Activated CD4-positive, CD25-positive, alpha-beta regulatory T cell treated with anti-CD3 and anti-CD28 coated beads, Interleukin-2, amount 50 U/mL, for 24 hours (primary cell): ENCODE measurements at regions not wholly inside any gene's neighbourhood (a gene's known extent, or its start where the extent isn't known, plus 50 kb on each side); places are given as distances from the start of the nearest gene placed in this dataset.
"Not testable (repeated sequence)": the region's sequence is repeated elsewhere in the genome, so short reads cannot be mapped to it uniquely, and the experiment has no call there.

Experiments used
- ATAC-seq, 2 donors: fragments of 150-1000 bp; cut with Tn5 transposase; one replicate each; pipeline ENCODE4 v1.10.0; 2021; ENCODE audit warnings: mild to moderate bottlenecking in 1 of 2, moderate library complexity in 1 of 2

DNA sequence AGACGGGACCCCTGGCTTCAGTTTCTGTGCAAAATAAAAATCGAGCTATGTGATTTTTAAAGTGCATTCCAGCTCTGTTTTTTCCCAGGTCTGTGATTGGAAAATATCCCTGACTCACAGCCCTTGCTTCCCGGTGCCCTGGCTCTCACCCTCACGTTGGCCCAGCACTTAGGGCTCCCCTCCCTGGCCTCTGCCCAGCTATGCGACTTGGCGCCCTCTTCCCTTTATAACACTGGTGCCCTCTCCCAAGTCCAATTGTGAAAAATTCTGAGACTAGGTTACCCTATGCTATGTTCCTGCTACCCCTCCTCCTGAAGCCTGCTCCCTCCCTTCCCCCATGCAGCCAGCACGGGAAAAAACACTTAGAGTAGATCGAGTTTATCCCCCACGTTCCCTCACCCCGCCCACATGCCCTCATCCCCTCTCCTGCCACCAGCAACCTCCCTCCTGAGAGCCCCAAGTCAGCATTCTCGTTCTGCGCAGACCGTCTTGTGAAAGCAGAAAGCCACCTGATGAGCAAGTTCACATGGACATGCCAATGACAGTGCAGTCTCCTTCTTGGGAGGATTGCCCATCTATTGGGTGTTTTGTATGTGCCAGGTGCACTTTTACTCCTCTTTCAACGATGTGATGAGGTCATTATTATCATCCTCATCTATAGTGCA, 228.8 kb downstream of the VAPA start:
- ATAC-seq, result no peak

DNA sequence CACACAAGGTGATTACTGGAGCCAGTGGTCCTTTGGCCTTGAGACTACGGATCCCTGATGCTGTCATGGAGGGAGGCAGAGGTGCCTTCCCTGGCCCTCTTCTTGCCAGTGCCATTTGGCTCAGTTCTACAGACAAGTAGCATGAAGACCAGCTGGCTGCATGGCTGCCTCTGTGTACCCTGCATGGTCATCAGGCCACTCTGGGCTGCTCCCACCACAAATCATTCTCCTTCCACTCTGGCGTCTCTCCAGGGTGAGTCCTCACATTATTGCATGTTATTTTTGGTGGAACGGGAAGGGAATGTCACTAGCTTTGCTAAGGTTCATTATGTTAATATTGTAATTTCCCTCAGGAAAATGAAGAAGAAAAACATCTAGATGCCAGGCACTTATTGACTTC, 229.8 kb downstream of the VAPA start:
- no peak for ATAC-seq

DNA sequence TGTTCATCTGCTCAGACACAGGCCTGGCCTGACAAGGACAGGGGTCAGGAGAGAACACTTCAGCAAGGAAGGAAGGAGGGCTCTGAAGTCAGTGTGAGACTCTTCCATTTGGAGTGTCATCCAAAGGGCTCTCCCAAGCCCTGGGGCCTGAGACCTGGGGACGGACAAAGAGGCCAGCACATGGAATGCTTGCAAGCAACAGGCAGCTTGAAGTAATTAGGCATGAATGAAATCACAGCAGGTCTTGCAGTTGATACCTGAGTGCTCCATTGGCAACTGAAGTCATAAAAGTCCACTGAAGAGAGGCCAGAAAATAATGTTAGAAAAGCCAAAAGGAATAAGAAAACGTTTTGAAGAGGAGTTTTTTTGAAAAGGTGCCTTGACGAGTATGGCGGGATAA, 231.7 kb downstream of the VAPA start:
- ATAC-seq, result no peak

DNA sequence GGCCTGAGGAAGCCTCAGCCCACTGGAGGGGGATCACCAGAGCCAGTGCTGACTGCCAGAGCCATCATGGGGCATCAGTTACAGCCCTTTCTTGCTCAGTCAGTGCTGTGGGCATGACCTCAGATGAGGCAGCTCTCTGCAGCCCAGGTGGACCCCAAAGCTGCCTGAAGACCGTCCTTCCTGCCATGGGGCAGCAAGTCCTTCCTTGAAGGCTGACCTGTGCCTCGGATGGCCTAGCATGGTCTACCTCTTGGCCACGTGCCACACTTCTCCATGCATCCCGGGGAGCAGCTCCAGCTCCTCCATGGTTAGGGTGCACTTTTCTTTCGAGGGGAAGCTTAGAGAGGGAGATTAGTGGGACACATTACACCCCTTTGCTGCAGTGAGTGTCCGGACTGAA, 233.4 kb downstream of the VAPA start:
- ATAC-seq, result no peak

DNA sequence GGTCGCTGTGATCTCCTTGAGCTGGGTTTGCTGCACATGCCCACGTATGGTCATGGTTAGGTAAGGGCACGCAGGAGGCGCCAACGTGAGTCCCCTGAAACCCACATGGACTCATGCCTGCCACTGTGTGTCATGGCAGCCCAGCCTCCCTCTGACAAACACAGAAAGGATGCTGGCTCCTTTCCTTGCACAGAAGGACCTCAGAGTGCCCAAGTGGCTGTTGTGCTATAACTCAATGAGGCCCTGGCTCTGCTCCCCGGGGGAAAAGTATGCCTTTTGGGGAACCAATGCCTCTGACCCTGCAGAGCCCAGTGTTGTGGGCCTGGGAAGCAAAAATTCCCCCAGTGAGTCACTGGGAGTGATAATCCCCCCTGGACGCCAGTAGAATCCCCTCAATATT, 233.9 kb downstream of the VAPA start:
- ATAC-seq, result no peak

DNA sequence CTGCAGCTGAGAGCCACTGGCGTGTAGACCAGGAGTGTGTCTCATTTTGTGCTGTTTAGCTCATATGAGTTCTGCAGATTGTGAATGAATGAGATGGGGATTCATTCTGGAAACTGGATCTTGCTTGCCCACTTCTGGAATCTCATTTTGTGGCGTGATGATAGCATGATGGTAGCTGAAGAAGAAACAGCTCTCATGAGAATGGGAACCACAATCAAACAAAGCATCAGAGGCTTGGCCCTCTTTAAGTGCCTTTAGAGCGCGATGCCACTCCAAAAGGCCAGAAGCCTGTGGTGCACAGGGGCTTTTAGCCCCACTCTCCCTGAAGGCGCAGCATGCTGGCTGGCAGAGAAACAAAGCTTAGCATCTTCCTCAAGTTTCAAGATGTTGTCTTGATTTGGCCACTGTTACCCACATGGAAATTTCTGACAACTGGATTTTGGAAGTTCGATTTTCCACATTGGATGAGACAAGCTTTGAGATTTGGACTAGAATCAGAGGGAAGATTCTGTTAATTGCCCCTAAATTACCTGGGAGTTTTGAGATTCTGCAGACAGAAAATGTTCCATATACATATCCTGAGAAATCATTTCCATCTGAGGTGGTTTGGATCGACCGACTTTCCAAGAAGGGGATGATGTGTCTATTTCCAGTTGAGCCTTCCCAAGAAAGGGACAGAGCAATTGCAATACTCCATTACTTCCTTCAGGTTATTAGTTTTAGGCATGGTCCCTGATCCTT, 234.5 kb downstream of the VAPA start:
- no peak for ATAC-seq

DNA sequence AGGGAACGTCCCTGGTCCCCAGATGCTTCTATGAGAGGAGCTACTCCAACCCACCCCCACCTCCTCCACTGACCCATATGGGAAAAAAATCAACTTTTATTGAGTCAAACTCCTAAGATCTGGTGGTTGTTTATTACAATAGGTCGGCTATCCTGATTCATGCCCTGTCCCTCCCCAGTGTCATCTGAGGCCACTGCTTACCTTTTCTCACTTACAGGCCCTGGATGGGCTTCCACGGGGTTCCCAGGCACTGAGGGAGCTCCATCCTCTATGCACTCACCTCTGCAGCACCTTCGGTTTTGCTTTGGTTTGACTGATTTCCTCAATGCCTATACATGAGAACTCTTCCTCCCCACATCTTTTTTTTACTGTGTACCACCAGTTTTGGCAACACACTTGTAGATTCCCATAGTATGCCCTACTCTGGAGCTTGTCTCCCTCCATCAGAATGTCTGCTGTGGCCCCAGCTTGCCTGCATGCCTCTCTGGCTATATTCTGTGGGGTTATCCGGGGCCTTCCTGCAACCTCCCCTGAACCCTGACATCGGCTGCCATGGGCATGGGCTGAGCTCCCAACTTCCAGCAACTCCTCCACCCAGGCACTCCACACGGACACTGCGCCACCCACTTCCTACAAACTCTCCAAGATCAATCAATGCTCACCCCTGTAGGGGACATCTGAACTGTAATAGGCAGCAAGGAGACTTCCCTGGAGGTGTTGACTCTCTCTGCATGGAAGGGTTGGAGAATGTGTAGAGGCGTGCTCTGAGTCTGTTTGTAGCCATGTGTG, 236.1 kb downstream of the VAPA start:
- no peak for ATAC-seq

DNA sequence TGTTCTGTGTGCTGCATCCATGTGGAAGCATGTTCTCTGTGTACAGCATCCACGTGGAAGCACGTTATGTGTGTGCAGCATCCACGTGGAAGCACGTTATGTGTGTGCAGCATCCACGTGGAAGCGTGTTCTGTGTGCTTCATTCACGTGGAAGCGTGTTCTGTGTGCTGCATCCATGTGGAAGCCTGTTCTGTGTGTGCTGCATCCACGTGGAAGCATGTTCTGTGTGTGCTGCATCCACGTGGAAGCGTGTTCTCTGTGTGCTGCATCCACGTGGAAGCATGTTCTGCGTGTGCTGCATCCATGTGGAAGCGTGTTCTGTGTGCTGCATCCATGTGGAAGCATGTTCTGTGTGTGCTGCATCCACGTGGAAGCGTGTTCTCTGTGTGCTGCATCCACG, 236.8 kb downstream of the VAPA start:
- ATAC-seq, result not testable (repeated sequence)

DNA sequence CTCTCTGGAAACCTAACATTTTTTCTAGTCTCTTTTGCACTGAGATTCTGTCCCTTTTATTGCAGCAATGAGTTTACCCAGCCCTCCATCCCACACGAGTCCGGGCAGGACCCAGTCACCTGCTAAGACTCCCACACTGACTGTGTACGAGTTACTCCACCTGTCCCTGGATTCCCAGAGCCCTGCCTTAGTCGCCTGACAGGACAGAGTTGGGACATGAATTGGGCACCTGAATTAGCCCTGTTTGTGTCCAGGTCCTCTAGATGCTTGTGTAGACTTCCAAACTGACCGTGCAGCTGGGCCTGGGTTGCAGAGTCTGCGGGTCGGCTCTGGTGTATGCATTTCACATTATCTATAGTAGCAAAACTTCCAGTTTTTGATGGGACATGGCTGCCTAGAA, 238.7 kb downstream of the VAPA start:
- ATAC-seq, result no peak

DNA sequence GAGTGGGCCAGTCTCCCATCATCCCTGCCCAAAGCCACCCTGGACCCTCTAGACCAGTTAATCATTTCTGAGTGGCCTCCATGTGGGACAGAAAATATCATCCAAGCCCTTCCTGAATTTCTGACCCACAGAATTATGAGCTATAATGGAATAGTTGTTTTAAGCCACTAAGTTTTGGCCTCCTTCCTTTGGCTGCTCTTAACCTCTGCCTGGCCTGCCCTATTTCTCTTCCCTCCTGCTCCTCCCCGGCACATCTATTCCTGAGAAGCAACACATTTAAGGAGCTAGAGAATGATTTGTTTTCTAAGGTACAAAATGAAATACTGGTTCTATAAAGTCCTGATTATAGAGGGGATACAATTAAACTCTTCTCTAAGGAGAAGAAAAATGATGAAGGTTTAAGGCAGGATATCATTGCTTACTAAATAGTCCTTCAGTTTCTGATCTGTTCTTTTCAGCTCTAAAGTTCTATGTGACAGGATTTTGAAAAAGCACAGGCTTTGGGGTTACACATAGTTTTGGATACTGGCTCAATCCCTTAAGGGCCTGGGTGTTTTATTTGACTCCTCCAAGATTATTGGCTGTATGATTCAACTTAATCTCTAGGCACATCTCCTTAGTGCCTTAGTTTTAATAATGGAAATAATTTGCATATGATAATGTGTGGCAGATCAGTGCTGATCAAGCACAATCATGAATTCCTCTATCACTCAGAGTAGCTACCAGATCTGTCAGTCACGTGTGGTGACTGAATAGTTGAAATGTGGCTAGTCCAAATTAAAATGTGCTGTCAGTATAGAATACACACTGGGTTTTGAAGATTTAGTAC, 240.3 kb downstream of the VAPA start:
- no peak for ATAC-seq

DNA sequence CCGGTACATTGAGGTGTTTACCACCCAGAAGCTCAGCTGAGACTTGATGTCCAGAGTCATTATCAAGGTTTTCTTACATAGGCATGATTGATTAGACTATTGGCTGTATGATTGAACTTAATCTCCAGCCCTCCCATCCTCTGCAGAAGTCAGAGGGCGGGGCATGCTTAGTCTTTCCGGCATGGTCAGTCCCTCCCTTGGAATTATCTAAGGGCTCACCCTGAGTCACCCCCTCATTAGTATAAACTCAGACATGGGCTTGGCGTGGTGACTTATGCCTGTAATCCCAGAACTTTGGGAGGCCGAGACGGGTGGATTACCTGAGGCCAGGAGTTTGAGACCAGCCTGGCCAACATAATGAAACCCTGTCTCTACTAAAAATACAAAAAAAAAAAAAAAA, 243.9 kb downstream of the VAPA start:
- no peak for ATAC-seq

DNA sequence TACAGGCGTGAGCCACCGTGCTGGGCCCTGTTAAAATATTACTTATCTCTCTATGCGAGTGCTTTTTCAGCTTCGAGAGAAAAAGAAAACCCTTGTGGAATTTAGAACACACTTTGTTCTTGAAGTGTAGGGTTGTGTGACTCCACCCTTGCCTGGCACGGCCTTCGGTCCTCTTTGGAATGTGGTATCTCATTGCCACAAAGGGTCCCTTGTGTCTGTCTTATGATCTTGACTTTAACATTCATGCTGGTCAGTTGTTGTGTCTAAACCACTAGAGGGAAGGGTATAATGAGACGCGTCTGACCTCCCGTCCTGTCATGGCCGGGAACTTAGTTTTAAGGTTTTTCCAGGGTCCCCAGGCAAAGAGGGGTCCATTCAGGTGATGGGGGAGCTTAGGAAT, 246.4 kb downstream of the VAPA start:
- ATAC-seq, result no peak

DNA sequence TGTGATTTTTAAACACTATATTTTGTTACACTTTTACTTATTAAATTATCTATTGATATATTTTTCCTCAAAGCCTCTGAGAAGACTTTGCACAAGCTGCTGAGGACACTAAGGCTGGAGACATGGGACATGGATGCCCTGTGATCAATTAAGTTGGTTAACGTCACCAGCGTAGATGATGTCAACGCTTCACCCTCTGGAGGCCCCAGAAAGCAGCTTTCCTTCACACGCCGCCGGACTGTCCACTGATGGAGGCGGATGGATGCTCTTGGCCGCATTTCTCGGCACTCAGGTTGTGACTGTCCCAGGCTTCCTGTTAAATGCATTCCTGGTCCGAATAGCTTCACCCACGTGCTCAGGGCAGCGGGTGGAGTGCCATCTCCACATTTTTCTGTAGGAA, 247.5 kb downstream of the VAPA start:
- no peak for ATAC-seq

DNA sequence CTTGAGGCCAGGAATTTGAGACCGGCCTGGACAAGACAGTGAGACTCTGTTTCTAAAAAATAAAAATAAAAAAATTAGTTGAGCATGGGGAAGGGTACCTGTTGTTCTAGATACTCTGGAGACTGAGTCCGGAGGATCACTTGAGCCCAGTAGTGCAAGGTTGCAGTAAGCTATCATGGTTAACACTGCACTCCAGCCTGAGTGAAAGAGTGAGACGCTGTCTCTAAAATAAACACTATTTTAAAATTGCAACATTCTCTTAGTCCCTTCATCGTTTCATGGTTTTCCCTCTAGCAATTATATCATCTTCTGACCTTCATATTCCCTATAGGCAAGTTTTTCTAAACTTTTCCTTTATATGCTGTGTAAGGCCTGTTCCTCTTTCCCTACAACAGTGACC, 248.5 kb downstream of the VAPA start:
- ATAC-seq, result no peak

DNA sequence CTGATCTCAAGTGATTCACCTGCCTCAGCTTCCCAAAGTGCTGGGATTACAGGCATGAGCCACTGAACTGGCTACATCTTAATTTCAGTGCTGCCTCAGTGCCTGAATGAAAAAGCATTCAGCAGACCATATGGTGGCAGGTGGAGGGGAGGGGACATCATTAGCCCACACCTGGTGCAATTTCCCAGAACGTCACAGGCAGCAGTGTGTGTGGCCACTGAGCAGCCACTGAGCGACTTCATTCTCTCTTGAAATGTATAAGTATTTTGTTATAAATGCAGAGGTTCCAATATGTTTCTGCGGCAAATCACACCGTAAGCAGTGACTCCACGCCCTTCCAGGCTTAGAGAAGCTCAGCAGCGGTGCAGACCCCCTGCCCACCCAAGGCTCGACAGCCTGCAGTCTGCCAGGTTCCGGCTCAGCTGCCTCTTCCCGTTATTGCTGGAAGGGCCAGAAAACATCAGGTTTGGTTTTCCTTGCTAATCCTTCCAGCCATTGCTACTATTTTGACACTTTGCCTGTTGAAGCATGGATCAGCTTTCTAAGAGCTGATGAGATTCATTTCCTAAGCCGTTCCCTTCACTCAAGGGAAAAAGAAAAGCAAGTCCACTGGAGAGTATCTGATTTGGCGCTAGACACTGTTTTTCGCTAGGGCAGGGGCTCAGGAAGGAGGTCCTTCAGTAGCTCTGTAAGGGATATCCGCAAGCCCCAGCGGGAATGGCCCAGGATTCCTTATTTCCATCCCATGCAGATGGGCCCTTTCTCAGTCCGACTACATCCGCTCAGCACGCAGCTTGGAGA, 250.7 kb downstream of the VAPA start:
- no peak for ATAC-seq

DNA sequence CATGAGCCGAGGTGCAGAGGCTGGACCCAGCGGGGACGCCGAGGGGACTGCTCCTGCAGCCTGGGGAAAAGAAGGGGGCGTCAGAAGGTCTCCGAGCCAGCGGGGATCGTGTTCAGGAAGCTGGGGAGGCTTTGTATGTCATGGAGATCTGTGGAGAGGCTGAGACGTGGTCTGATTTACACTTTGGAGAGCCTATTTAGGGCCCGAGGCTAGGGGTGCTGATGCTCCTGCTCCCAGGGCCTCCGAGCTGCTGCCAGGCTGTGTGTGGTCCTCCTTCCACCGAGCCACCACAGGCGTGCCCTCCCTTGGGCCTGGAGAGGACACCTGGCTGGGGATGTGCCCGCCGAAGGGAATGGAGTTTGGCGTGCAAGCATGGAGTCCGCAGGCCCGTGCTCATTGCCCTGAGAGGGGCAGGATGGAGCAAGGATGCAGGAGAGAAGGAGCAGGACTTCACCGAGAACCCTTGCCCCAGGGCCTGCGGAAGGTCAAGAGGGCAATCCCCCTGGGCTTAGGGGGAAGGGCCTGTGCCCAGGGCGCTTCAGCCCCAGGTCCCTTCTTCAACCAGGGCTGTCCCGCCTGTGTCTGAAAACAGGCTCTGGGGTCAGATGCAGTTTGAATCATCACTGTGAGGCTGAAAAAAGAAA, 252.5 kb downstream of the VAPA start:
- ATAC-seq, result no peak

DNA sequence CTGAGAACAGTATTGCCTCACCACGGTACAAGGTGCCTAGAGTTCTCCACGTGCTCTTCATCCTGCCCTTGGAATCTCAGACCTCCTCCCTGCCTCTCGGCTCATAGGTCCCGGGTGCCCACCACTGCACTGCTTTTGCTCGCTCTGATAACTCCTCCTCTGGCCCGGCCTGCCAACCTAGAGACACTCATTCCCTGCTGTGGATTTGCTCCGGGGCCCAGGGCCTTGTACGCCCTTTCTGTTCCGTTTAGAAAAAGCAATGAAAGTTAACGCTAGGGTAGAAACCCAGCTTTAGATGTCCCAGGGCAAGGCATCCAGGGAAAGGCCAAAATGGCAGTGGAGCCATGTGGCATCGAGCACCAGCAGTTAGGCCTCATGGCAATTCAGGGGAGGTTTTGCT, 253.9 kb downstream of the VAPA start:
- ATAC-seq, result no peak

DNA sequence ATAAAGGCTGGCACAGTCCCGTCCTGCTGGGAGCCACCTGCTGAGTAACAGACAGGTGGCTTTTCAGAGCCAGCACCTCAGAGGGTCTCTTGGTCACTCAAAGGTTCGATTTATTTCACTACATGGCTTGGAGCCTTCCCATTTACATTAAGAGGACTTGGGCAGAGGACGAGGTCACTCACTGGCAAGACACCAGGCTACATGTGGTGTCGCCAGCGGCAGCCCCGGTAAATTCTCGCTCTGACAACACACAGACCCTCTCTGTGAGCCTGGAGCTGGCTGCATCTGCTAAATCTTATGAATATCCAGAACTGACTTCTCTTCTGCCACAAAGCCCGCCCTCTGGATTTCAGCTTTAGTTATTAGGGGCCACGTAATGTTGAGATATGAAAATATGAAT, 254.7 kb downstream of the VAPA start:
- ATAC-seq, result no peak

DNA sequence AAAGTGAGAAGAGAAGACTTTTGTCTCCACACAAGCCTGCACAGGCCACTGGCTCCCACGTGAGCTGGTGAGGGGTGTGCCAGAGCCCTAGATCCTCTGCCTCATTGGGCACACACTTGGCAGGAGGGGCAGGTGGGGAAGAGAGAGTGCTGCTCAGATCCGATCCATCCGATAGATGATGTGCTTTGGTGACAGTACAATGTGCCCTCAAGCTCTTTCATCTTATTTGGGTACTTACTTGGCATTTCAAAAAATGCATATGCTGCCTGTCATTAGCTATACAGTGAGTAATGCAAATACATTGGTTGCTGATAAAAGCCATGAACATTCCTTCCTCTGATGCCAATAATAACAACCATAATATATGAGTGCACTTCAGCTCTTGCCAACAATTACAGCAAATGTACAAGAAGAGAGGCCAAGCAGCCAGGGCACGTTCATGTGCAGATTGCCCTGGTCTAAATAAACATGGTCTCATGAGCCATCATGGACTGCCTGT, 255.3 kb downstream of the VAPA start:
- no peak for ATAC-seq

DNA sequence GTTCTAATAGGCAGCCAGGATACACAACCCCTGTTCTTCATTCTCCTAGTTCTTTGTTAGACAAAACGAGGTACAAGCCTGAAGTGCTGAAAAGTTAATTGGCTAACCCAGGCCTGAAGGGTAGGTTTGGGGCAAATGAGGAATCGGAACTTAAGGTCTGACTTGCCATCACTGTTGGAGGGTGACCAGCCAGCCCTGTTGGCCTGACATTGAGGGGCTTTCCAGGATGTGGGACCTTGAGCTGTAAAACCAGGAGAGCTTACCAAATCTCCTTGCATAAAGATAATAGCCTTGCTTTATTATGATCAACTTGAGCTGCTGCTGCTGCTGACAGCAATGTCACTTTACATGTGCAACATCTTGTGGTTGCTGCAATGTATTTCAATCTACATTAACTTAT, 256.0 kb downstream of the VAPA start:
- ATAC-seq, result no peak

DNA sequence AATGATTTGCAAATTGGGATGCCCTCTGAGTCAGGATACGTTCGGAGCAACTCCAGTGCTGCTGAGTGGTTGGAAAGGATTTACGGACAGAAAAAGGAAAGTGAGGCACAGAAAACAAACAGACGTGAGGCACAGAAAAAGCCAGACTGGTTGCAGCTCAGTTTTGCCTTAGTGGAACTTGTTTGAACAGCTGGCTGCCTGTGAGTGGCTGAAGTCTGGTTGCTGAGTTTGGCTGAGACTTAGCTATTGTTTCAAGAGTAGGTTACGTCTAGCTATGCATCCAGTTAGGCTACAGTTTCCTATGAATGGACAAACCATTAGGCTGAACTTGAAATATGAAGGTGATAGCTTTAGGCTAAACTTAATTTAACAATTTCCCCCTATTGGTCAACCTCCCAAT, 256.6 kb downstream of the VAPA start:
- no peak for ATAC-seq
